Liver (tissue), 7 donors: ENCODE measurements at regions not wholly inside any gene's neighbourhood (a gene's known extent, or its start where the extent isn't known, plus 50 kb on each side); places are given as distances from the start of the nearest gene placed in this dataset.

Experiments
- DNase-seq: peaks from one replicate; pipeline ENCODE4 v3.0.0-alpha.2; 2017; ENCODE audit warnings: low spot score
- H3K27ac ChIP-seq, 2 donors: one replicate each; pipeline ENCODE4 v1.7.0; 2013; ENCODE audit warnings: inconsistent platforms in 2 of 2, low read length in 2 of 2, control low read depth in 1 of 2, low read depth in 1 of 2, mild to moderate bottlenecking in 1 of 2
- H3K27me3 ChIP-seq, 4 donors: one replicate each; pipeline versions ENCODE4 v1.6.1 to v1.7.0; 2013; ENCODE audit warnings: low read length in 3 of 4, inconsistent platforms in 1 of 4, mild to moderate bottlenecking in 1 of 4, moderate library complexity in 1 of 4; ENCODE audit not compliant: control insufficient read depth in 4 of 4, insufficient read depth in 4 of 4
- H3K36me3 ChIP-seq, 4 donors: one replicate each; pipeline versions ENCODE4 v1.6.1 to v1.7.0; 2013; ENCODE audit warnings: low read length in 3 of 4, mild to moderate bottlenecking in 3 of 4, low read depth in 1 of 4, moderate library complexity in 1 of 4; ENCODE audit not compliant: control insufficient read depth in 4 of 4, insufficient read depth in 3 of 4
- H3K4me1 ChIP-seq, 4 donors: one replicate each; pipeline versions ENCODE4 v1.6.1 to v1.7.0; 2013; ENCODE audit warnings: low read length in 3 of 4, mild to moderate bottlenecking in 3 of 4, moderate library complexity in 1 of 4; ENCODE audit not compliant: control insufficient read depth in 4 of 4, insufficient read depth in 4 of 4
- H3K4me3 ChIP-seq, 3 donors: one replicate each; pipeline versions ENCODE4 v1.6.1 to v1.7.0; 2013; ENCODE audit warnings: low read length in 3 of 3, control low read depth in 1 of 3, low read depth in 1 of 3, mild to moderate bottlenecking in 1 of 3
- H3K9ac ChIP-seq, 2 donors: one replicate each; pipeline ENCODE4 v1.7.0; 2013; ENCODE audit warnings: low read length in 2 of 2, mild to moderate bottlenecking in 2 of 2, moderate library complexity in 2 of 2, control low read depth in 1 of 2, low read depth in 1 of 2
- H3K9me3 ChIP-seq, 4 donors: one replicate each; pipeline versions ENCODE4 v1.6.1 to v1.7.0; 2013; ENCODE audit warnings: low read length in 3 of 4; ENCODE audit not compliant: control insufficient read depth in 4 of 4
- FOXA1 ChIP-seq: IDR thresholded peaks from 2 replicates; pipeline ENCODE4 v1.6.1; 2016; ENCODE audit warnings: antibody characterized with exemption
- FOXA2 ChIP-seq: IDR thresholded peaks from 2 replicates; pipeline ENCODE4 v1.6.1; 2016; ENCODE audit warnings: antibody characterized with exemption
- GABPA ChIP-seq, 2 donors: IDR thresholded peaks in 1 of 2; conservative IDR thresholded peaks in 1 of 2; 2 replicates each; pipeline ENCODE4 v1.6.1; 2016; ENCODE audit warnings: antibody characterized with exemption in 2 of 2, mild to moderate bottlenecking in 1 of 2, moderate library complexity in 1 of 2
- HNF4A ChIP-seq, 2 donors: conservative IDR thresholded peaks; 2 replicates each; pipeline ENCODE4 v1.6.1; 2016; ENCODE audit warnings: antibody characterized with exemption in 2 of 2, mild to moderate bottlenecking in 2 of 2
- HNF4G ChIP-seq: IDR thresholded peaks from 2 replicates; pipeline ENCODE4 v1.6.1; 2016; ENCODE audit warnings: antibody characterized with exemption
- JUND ChIP-seq, 2 donors: IDR thresholded peaks; 2 replicates each; pipeline ENCODE4 v1.6.1; 2016; ENCODE audit warnings: antibody characterized with exemption in 2 of 2
- NR2F2 ChIP-seq: IDR thresholded peaks from 2 replicates; pipeline ENCODE4 v1.6.1; 2016; ENCODE audit warnings: antibody characterized with exemption
- RAD21 ChIP-seq, 2 donors: IDR thresholded peaks; 2 replicates each; pipeline ENCODE4 v1.6.1; 2016; ENCODE audit warnings: antibody characterized with exemption in 2 of 2, mild to moderate bottlenecking in 2 of 2
- RXRA ChIP-seq, 2 donors: IDR thresholded peaks; 2 replicates each; pipeline ENCODE4 v1.6.1; 2017 to 2018; ENCODE audit warnings: antibody characterized with exemption in 2 of 2, mild to moderate bottlenecking in 1 of 2
- SP1 ChIP-seq: IDR thresholded peaks from 2 replicates; pipeline ENCODE4 v1.6.1; 2018; ENCODE audit warnings: antibody characterized with exemption, mild to moderate bottlenecking
- TAF1 ChIP-seq: conservative IDR thresholded peaks from 2 replicates; pipeline ENCODE4 v1.6.1; 2016; ENCODE audit warnings: antibody characterized with exemption, mild to moderate bottlenecking
- YY1 ChIP-seq: IDR thresholded peaks from 2 replicates; pipeline ENCODE4 v1.6.1; 2016; ENCODE audit warnings: antibody characterized with exemption, mild to moderate bottlenecking
- WGBS: extraction: QIAGEN DNeasy Blood & Tissue Kit; methylation state at CpG from one replicate; pipeline ENCODE4 v1.1.7; 2013; 5-methylcytosine and 5-hydroxymethylcytosine counted together
- TF ChIP-seq, protein P1 (sequence below): IDR thresholded peaks from 2 replicates; pipeline ENCODE4 v1.6.1; 2016; ENCODE audit warnings: antibody characterized with exemption
- TF ChIP-seq, protein P2 (sequence below): IDR thresholded peaks from 2 replicates; pipeline ENCODE4 v1.6.1; 2016; ENCODE audit warnings: antibody characterized with exemption
- TF ChIP-seq, protein P3 (sequence below): IDR thresholded peaks from 2 replicates; pipeline ENCODE4 v1.6.1; 2016; ENCODE audit warnings: antibody characterized with exemption, mild to moderate bottlenecking
- TF ChIP-seq, protein P4 (sequence below): IDR thresholded peaks from 2 replicates; pipeline ENCODE4 v1.6.1; 2016; ENCODE audit warnings: antibody characterized with exemption
- donor health status: healthy.
- donor health status: healthy.
- donor health status: healthy.
- donor health status: healthy.

GRCh38 chr14:85445151-85445795 is 84.7 kb upstream of the FLRT2 start:
- DNase-seq, result no peak
- H3K4me1 ChIP-seq, result no peaks in the 10 kb centered on the region
- TF ChIP-seq, protein P1, sequence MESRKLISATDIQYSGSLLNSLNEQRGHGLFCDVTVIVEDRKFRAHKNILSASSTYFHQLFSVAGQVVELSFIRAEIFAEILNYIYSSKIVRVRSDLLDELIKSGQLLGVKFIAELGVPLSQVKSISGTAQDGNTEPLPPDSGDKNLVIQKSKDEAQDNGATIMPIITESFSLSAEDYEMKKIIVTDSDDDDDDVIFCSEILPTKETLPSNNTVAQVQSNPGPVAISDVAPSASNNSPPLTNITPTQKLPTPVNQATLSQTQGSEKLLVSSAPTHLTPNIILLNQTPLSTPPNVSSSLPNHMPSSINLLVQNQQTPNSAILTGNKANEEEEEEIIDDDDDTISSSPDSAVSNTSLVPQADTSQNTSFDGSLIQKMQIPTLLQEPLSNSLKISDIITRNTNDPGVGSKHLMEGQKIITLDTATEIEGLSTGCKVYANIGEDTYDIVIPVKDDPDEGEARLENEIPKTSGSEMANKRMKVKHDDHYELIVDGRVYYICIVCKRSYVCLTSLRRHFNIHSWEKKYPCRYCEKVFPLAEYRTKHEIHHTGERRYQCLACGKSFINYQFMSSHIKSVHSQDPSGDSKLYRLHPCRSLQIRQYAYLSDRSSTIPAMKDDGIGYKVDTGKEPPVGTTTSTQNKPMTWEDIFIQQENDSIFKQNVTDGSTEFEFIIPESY, result no peak
- no peak for TF ChIP-seq FOXA2
- 87% methylated on average over 3 of the region's 3 CpGs for WGBS
- H3K9me3 ChIP-seq, result no peaks in the 10 kb centered on the region
- H3K9ac ChIP-seq, result no peak overlapping the region
- H3K27me3 ChIP-seq, result no peaks in the 10 kb centered on the region
- H3K36me3 ChIP-seq, result no peaks in the 10 kb centered on the region
- no peak overlapping the region for H3K27ac ChIP-seq
- H3K4me3 ChIP-seq, result no peak overlapping the region

DNA sequence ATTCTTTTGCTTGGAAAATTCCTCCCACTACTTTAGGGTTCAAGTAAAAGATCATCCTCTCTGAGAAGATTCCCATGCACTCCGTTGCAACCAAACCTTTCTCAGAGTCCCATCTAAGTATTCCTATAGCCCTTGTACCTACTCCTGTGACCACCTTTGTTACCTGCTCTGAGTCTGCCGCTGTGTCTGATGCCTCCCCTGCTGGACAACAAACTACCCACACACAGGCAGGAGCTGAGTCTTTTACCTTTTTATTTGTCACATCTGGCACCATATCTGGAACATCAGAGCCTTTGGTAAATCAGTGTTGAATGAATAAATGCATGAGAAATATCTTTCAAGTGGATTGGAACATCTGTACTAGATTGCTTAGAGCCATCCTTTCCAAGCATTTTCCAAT is 82.1 kb upstream of the FLRT2 start:
- Histone ChIP-seq H3K4me1 (no peaks in the 10 kb centered on the region), H3K9ac (no peak overlapping the region), H3K9me3 (no peaks in the 10 kb centered on the region), H3K27me3 (no peaks in the 10 kb centered on the region), H3K27ac (no peak overlapping the region), H3K4me3 (no peak overlapping the region), H3K36me3 (no peaks in the 10 kb centered on the region)
- TF ChIP-seq, protein P1, result no peak
- TF ChIP-seq GABPA (IDR thresholded peaks at IDR 0.05 in 1 of 2, conservative IDR thresholded peaks at IDR 0.05 in 1 of 2), result no peak
- no peak for TF ChIP-seq RXRA (IDR thresholded peaks at IDR 0.05)
- TF ChIP-seq TAF1, result no peak
- TF ChIP-seq, protein P2, sequence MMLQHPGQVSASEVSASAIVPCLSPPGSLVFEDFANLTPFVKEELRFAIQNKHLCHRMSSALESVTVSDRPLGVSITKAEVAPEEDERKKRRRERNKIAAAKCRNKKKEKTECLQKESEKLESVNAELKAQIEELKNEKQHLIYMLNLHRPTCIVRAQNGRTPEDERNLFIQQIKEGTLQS, result no peak
- no peak for TF ChIP-seq NR2F2
- TF ChIP-seq, protein P3, sequence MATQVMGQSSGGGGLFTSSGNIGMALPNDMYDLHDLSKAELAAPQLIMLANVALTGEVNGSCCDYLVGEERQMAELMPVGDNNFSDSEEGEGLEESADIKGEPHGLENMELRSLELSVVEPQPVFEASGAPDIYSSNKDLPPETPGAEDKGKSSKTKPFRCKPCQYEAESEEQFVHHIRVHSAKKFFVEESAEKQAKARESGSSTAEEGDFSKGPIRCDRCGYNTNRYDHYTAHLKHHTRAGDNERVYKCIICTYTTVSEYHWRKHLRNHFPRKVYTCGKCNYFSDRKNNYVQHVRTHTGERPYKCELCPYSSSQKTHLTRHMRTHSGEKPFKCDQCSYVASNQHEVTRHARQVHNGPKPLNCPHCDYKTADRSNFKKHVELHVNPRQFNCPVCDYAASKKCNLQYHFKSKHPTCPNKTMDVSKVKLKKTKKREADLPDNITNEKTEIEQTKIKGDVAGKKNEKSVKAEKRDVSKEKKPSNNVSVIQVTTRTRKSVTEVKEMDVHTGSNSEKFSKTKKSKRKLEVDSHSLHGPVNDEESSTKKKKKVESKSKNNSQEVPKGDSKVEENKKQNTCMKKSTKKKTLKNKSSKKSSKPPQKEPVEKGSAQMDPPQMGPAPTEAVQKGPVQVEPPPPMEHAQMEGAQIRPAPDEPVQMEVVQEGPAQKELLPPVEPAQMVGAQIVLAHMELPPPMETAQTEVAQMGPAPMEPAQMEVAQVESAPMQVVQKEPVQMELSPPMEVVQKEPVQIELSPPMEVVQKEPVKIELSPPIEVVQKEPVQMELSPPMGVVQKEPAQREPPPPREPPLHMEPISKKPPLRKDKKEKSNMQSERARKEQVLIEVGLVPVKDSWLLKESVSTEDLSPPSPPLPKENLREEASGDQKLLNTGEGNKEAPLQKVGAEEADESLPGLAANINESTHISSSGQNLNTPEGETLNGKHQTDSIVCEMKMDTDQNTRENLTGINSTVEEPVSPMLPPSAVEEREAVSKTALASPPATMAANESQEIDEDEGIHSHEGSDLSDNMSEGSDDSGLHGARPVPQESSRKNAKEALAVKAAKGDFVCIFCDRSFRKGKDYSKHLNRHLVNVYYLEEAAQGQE, result no peak
- DNase-seq, result no peak
- 83% methylated on average over 2 of the region's 2 CpGs for WGBS

GRCh38 chr14:85451421-85451820 is 78.5 kb upstream of the FLRT2 start:
- no peak for DNase-seq
- peaks cover 0 to 5% (median 0%) of the 10 kb centered on the region in 4 donors for H3K4me1 ChIP-seq
- no peak overlapping the region for H3K4me3 ChIP-seq
- H3K9ac ChIP-seq, result no peak overlapping the region
- H3K9me3 ChIP-seq, result no peaks in the 10 kb centered on the region
- no peak overlapping the region for H3K27ac ChIP-seq
- no peaks in the 10 kb centered on the region for H3K27me3 ChIP-seq
- no peaks in the 10 kb centered on the region for H3K36me3 ChIP-seq
- TF ChIP-seq, protein P3, result no peak
- no peak for TF ChIP-seq HNF4G
- no peak for TF ChIP-seq YY1
- no peak for TF ChIP-seq HNF4A (conservative IDR thresholded peaks at IDR 0.05)
- TF ChIP-seq SP1, result no peak
- no peak for TF ChIP-seq RAD21 (IDR thresholded peaks at IDR 0.05)
- no peak for TF ChIP-seq FOXA1
- TF ChIP-seq, protein P4, sequence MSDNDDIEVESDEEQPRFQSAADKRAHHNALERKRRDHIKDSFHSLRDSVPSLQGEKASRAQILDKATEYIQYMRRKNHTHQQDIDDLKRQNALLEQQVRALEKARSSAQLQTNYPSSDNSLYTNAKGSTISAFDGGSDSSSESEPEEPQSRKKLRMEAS, result no peak
- TF ChIP-seq JUND (IDR thresholded peaks at IDR 0.05), result no peak
